NAMALWA (cell line): ENCODE measurements at regions not wholly inside any gene's neighbourhood (a gene's known extent, or its start where the extent isn't known, plus 50 kb on each side); places are given as distances from the start of the nearest gene placed in this dataset.

Experiments used
- DNase-seq: peaks from one replicate; pipeline ENCODE4 v3.0.0-alpha.2; 2015; ENCODE audit warnings: low spot score

- peak; percentile 27 for DNase-seq
Observed at GRCh38 chr14:49999146-49999761, 106.4 kb downstream of the ARF6 start.

DNA sequence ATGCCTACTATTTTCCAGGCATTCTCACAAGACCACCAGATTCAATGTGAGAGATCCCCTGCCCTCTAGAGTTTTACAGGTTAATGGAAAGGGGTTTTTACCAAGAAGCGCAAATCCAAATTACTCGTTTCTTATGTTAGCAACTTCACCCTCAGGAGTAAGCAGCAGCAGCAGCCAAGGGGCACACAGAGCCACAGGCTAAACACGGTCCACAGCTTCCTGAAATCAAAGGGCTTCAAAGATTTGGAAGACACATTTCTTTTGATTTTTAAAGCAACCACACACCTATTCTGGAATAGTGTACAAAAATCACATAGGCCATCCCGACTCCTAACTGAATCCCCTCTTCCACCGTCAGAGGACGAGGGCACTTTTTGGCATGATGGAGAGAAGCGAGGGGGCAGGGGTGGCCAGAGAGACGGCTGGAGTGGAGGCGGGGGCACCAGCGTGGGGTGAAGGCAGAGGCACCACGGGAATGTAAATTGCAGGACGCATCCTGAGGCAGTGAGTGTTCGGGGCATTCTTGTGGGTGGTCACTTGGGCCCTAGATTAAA lies 107.0 kb downstream of the ARF6 start:
- DNase-seq, result no peak

GRCh38 chr14:50000380-50001150 lies 107.7 kb downstream of the ARF6 start:
- peak; percentile 39 for DNase-seq

DNA sequence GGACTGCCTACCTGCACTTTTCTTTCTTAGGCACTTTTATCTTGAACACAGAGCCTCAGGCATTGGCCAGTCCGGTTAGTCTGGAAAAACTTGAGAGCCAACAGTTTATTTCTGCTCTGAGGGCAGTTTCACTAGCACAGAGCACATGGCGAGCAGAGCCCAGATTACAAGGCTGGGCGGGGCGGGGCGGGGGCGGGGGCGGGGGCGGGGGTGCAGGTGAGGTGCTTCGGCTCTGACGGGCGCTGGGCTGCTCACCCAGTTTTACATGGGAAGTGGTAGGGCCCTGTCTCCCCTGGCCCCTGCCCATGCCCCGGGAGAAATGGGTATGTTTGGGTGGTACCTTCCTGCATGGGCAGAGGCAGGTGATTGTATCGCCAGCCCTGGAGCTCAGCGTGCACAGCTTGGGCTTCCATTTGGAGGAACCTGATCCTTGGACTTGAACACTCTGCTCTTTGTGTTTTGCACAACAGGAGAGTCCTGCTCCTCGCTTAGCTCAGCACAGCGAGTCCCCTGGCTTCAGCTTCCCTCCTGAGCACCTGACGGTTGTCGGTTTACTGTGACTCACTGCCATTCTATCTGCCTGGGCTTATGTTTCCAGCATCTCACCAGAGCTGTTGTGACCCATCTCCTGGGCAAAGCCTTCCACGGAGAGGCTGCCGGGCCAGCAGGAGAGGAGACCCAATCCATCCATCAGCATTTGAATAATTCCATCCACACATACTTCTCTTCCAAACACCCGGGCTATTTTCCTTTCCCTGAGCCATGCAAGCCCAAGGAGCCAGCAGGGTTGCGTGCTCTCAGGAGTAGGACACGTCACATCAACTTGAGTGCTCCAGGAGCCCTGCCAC lies 108.5 kb downstream of the ARF6 start:
- DNase-seq, result peak; percentile 16

DNA sequence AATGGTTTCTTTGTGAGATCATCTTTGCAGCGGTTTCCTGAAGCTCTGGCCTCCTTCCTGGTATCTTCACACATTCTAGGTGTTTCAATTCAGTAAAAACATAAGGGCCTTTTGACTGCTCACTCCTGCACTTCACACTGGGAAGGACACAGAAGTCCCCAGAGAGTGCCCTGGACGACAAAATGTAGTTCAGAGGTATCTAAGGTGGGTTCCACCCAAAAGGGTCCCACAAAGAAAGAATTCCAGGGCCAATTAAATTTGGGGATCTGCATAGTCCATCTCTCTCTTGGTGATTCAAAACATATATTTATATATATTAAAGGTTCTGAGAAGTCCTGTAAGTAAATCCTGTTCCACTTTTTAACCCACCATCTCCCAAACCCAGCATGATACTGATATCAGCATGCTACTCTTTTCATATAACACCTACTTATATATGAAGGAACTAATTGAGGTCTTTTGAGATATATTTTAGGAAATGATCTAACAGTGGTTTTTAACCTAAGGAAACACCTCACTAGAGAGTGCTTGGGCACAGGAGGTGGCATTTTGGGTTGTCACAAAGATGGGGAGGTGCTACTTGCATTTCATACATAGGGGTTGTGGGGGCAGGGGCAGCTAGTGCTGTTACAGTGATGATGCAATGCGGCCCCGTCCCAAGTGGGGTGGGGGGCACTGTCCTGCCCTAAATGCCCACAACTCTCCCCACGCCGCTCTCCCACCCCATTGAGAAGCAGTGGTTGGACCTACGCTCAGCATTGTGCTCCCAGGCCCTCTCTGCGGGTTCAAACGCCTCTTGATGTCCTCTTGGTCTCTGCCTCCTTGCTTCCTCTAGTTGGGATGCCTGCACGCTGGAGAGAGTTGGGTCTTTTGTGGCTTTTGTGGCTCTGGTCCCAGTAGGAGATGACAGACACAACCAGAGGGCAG lies 109.4 kb downstream of the ARF6 start:
- DNase-seq, result peak; percentile 17

GRCh38 chr14:50002926-50003212 lies 110.0 kb downstream of the ARF6 start:
- no peak for DNase-seq

GRCh38 chr14:50003213-50004021 lies 110.5 kb downstream of the ARF6 start:
- DNase-seq, result peak; percentile 64

DNA sequence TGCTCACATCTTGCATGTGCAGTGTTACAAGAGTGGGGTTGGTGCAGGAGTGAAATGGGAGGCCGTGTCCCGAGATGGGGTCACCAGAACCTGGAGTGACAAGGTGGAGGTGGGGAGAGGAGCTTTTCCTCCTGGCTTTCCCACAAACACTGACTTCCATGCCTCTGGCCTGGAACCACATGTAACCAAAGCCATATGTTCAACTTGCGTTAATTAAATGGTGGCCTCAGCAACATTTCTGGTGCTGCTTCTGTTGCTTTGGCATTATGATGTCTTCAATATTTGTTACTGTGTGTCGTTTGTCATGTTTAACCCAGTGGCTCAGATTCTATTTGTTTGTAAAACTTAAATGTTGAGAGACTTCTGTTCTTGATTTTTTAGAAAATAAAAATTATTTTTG lies 110.2 kb downstream of the VCPKMT start:
- DNase-seq, result no peak

DNA sequence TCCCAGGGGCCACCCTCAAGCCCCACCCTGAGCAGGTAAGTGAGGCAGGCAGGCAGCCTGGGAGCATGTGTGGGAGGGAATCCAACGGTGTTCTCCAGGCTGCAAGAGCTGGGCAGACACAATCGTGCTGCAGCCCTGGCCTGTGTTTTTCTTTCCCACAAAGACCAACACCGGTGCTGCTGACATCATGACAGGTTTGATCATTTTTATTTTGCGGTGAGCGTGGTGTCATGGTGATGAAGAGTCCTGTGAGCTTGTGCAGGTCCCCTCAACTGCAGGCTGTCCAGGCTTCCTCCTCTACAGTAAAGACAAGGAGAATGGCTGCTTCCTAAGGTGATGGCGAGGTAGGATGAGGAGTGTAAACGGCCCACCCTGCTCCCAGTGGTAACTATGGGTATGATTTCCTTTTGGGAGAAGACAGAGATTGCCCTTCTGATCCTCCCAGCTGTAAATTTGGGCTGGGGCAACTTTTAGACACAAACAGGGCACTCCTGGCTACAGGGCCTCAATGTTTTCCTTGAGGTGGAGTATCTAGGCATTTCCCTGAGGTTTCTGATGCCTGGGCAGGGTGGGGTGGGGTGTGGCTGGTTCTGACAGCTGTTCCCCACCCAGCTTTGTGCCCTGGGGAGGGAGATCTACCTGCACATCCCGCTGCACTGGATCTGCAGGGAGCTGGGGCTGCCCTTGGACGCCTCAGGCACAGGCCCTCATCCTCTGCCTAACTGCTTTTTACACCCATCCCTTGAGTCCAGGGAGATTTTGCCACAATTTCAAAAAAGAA lies 109.1 kb downstream of the VCPKMT start:
- DNase-seq, result no peak

DNA sequence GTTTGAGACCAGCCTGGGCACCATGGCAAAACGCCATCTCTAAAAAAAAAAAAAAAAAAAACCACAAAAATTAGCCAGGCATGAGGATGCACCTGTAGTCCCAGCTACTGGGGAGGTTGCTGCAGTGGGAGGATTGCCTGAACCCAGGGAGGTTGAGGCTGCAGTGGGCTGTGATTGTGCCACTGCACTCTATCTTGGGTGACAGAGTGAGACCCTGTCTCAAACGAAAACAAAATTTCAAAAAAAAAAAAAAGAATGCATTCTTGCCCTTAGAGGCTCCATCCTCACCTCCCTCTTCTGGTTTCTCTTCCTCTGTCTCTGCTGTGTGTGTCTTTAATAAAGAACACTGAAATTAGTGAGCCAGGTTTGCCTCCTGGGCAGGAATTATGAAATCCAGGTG lies 107.8 kb downstream of the VCPKMT start:
- DNase-seq, result no peak

- no peak for DNase-seq
Observed at GRCh38 chr14:50008974-50009373, 107.4 kb downstream of the VCPKMT start.

- no peak for DNase-seq
Observed at GRCh38 chr14:50010752-50011151, 105.6 kb downstream of the VCPKMT start.

- DNase-seq, result no peak
Observed at GRCh38 chr14:50011242-50011641, 105.1 kb downstream of the VCPKMT start.

GRCh38 chr14:50012644-50013043 lies 103.7 kb downstream of the VCPKMT start:
- DNase-seq, result no peak

DNA sequence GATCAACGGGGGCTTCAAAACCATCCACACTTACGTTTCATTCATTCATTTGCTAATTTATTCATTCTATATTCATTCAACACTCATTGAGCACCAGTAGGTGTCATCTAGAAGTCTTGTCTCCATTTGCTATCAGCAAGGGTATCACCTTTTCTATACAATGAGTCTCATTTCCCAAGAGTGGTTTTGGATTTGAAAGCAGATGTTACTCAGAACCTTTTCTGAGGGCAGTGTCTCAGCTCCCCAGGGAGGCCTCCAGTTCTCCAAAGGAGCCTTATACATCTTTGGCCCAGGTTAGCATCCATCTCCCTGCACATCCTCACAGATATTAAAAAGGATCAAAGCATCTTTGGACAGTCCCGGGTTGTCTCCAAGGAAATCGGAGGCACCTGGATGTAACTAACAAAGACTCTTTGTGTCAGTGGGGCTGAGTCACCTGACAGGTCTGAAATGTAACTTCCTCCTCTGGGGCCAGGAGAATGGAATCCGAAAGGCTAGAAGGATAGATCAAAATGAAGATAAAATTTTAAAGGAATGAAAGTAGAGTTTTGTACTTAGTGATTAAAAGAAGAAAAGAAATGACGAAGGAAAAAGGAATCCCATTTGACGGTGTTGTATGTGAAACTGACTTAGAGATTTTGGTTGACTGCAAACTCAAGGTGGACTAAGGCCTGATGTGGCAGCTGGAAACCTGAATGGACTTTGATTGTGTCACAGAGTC lies 103.0 kb downstream of the VCPKMT start:
- no peak for DNase-seq

DNA sequence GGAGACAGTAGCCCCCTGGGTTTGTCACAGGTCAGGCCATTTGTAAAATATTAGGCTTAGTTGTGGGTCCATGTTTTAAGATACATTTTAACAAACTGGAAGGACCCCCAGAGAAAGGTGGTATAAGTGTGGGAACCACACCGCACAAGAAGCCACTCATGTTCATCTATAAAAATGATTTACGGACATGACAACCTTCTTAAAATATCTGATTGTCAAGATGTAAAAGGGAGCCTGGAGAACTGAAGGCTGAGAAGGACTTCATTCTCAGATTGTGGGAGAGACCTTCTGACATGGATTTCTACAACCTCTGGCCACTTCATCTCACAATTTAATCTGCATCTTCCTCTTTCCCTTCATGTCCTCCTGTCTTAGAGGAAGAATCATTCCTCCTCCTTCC lies 102.4 kb downstream of the VCPKMT start:
- DNase-seq, result no peak

DNA sequence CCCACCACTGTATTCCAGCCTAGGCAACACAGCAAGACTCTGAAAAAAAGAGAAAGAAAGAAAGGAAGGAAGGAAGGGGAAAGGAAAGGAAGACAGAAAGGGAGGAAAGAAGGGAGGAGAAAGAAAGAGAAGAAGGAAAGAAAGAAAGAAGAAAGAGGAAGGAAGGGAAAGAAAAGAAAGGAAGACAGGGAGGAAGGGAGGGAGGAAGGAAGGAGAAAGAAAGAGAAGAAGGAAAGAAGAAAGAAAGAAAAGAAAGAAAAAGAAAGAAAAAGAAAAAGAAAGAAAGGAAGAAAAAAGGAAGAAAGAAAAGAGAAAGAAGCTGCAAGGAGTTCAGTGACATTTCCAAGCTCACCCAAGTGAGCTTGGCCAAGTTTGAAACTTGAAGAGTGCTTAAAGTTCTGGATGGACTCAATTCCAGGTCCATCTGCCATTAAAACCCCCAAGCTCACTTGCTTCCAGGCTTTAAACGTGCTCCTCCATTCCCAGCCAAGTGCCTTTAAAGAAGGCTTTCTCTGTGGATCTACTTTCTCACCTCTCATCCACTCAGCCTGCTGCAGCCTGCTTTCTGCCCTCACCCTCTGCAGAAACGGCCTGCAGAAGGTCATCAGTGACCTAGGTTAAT lies 101.5 kb downstream of the VCPKMT start:
- no peak for DNase-seq

- DNase-seq, result no peak
Observed at GRCh38 chr14:50015716-50016115, 100.7 kb downstream of the VCPKMT start.
